GM19455 (cell line): ENCODE measurements at regions not wholly inside any gene's neighbourhood (a gene's known extent, or its start where the extent isn't known, plus 50 kb on each side); places are given as distances from the start of the nearest gene placed in this dataset.

Source experiments
- ATAC-seq: cut with Tn5 transposase; IDR thresholded peaks from one replicate; pipeline ENCODE4 v1.9.1; 2021; ENCODE audit not compliant: unreplicated experiment

DNA sequence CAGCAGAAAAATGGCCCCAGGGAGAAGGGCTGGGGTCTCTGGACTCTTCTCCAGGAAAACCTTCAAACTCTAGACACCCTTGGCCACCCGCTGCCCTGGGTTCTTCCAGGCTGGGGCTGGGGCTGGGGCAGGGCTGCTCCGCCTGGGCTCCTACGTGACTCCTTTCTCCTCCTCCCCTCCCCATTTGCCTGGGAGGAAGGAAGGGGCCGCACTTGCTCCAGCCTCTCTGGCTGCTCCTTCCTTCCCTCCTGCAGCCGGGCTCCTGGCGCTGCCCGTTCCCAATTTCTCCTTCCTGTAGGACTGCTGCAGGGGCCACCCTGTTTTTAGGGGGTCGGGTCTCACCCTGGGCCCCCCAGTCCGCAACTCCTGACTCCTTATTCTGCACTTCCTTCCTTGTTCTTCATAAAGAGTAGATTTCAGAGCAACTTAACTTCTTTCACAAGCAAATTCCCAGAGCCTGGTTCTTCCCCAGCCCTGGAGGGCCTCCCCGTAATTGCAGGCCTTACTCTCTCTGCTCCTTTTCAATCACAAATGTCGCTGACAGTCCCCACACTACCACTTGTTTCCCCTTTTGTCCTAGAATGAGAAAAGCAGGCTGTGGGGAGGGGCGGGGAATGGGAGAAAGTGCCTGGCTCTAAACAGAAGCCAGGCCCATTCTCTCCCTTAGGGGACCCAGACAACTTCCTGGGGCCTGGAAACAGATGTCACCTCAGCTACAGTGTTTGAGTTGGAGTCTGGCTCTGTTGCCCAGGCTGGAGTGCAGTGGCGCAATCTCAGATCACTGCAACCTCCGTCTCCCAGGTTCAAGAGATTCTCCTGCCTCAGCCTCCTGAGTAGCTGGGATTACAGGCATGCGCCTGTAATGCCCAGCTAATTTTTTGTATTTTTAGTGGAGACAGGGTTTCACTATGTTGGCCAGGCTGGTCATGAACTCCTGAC is 137.8 kb downstream of the ENGASE start:
- no peak for ATAC-seq

DNA sequence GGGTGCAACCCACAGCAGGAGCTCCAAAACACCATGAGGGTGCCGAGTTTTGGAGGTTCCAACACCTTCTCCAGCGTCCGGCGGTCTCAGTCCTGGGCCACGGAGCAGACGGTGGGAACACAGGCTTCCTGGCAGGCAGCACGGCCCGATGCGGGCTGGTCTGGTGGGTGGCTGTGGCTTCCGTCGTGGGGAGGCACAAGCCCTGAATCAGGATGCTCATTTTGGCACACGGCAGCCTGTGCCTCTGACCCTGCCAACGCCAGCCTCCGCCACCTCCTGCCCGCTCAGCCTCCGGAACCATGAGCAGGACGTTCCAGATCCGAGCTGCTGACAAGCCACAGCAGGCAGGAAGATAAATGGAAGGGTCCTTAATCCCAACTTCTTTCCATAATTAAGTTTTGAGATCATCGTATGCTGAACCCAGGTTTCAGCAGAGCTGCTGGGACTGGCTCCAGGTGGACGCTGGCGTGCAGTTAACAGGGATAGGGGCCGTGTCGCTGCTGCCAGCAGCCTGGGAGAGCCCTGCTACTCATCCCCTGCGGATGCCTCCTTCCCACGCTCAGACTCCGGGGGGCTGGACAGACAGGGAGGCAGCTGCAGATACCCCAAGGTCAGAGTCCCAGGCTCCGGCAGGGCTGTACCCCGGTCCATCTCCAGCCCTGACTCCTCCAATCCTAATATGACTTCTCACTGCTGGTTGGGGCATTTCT is 136.6 kb downstream of the ENGASE start:
- ATAC-seq: no peak

DNA sequence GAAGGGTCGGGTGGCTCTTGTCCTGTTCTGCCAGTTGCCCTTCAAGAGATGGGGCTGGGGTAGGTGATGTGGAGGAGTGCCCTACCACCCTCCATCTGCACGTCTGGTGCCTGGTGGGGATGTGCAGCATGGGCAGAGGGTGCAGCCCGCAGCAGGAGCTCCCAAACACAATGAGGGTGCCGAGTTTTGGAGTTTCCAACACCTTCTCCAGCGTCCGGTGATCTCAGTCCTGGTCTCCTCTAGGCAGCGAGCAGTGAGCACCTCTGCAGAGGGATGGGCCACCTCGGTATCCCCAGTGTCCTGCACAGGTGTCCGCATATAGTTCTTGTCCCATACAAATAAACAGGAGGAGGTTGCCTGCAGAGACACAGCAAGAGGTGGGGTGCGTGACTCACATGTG is 136.0 kb downstream of the ENGASE start:
- ATAC-seq: no peak

DNA sequence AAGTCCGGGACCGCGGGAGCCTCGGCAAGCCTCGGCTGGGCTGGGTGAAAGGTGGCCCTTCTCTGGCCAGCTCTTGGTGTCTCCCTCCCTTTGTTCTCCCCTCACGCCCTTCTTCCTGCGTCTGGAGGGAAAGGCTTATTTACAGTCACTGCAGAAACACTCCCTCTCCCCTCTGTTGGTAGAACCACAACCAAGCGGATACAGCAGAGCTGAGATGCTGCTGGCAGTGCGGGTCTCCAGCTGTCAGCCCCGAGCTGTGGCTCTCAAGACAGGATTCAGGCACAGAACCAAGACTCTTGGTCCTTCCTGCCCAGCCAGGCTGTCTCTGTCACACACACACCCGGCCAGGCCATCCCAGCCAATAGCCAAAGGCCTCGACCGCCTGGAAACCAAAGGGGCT is 133.3 kb downstream of the ENGASE start:
- ATAC-seq: no peak

DNA sequence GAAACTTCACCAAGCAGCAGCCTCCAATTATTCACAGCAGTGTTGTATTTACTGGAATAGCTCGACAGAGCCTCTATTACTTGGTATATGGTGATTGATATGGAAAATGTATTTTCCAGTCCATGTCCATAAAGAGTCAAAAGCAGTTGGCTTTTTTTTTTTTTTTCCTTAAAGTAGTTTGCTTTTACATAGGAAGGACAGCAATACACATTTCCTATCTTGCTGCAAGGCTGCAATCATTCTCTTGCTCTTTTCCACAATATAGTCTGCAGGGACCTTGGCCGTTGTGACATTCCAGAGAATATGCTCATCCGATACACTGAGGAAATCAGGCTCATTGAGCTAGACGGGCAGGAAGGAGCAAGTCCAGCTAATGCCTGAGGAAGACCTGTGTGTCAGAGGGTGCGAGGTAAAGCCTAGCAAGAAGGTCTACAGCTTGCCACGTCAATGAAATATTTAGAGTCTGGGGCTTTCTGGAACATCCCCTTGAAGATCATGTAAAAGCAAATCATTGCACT is 131.1 kb downstream of the ENGASE start:
- ATAC-seq: no peak

DNA sequence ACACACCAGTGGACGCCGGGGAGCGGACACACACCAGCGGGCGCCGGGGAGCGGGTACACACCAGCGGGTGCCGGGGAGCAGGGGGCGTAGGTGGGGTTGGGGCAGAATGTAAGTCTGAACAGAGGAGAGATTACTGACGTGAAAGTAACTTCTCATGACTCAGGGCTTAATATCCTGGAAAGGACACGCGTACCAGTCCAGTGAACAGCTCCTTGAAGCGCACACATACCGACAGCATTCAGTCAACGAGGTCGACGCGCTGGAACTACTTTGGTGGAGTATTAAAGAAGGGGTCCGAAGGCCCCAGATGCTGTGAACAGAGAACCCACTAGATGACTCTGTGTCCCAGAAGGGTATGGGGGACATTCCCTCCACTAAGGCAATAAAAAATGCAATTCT is 129.6 kb downstream of the ENGASE start:
- no peak for ATAC-seq

DNA sequence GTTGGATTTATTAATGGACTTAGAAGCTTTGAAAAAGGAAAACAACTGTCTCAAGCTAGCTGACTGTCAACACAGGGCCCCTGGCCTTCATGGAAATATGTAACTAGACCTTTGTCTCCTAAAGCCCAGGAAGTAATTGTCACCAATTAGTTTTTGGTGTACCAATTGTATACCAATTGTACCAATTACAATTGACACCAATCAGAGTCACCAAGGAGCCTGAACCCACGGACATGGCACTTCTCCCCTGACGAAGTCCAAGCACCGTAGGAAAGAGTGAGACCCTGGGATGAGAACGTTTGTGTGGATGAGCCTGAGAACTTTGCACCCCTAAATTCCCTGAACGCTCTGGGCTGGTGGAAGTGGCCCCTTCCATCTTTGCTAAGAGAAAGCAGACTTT is 129.0 kb downstream of the ENGASE start:
- ATAC-seq: no peak

DNA sequence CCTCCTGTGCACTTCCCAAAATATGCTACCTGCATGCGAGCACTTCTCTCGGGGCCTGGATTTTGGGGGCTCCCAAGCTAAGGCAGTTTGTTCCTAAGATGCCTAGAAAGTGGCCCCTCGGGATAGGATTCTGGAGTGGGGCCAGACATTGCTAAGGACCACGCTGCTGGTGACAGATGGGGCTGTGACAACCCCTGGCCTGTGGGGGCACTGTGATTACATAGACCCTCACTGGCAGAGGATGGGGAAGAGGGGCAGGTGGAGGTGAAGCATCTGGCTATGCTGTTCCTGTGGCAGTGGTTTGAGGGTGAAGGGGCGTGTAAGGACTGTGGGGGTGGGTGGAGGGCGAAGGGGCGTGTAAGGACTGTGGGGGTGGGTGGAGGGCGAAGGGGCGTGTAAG is 128.4 kb downstream of the ENGASE start:
- no peak for ATAC-seq

DNA sequence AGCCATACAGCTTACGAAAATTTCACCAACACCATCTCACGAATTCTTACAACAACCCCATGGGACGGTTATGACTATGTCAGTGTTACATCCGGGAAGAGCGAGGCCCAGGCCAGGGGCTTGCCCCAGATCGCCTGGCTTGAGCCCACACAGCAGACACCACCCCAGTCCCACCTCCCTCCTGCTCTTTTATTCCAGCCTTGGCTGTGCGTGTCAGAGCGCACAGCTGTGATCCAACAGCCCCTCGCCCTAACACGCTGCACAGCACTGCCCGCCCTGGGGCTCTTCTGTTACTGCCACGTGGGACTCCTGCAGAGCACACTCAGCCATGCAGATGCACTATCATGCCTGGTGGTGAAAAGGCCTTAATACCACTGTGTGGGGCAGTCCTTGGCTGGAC is 127.9 kb downstream of the ENGASE start:
- ATAC-seq: no peak

DNA sequence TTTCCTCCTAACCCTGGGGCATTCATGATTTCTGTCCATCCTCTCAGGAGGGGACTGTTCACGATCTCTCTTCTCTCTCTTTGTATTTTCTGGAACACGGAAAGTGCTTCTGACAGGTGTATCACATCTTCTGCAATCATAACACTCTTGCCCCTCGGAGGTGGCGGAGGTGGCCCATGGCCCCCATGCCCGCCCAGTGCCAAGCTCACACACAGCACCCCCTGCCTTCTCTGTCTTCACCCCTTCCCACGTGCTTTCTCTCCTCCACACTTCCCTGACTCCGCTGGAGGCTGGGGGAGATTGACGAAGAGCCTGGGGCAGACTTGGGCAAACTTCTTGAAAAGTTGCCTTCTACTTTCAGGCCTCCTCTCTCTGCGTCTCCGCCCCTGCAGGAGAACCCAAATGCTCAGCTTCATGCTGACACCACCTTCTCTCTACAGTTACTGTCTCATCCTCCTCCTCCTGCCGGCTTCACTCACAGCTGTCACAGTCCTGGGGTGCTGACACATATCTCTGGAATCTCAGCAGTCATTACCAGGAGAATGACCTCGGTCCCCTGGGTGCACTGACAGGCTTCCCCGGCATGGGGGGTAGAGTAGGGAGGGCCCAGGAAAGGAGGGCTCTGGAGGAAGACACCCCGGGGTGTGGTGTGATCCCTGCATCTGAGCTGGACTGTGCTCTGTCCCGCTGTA is 127.1 kb downstream of the ENGASE start:
- no peak for ATAC-seq

DNA sequence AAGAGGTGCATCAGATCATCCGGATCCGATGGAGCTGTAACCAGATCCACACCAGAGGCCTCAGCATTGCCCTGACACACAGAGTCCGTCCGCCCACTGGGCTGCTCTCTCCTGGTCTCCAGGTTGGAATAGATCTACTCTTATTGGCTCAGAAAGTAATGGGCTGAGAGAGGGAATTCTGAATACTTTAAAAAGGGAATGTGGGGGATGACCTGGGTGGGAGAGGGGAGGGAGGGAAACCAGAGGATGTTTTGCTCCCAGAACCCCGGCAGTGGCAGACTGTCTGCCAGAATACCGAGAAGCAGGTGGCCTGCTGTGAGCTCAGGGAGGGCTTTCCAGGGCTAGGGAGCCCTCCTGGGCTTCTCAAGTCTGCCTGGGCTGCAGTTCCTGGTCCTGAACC is 126.5 kb downstream of the ENGASE start:
- ATAC-seq: no peak

DNA sequence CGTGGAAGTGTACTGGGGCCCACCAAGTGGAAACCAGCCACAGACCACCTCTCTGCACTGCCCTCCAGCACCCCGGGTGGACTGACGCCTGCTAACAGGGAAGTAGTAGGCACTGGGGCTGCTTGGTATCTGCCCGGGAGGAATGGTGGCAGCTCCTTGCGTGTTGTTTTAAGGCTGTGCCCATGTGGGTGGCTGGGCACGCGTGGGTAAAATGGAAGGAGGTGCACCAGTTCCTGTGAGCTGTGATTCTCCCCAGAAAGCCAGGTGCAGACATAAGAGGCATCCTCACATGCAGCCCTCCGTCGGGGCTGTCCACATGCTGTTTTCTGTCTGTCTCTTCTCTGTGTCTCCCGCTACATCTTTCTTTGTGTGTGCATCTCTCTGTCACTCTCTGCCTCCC is 122.3 kb downstream of the ENGASE start:
- ATAC-seq: no peak

DNA sequence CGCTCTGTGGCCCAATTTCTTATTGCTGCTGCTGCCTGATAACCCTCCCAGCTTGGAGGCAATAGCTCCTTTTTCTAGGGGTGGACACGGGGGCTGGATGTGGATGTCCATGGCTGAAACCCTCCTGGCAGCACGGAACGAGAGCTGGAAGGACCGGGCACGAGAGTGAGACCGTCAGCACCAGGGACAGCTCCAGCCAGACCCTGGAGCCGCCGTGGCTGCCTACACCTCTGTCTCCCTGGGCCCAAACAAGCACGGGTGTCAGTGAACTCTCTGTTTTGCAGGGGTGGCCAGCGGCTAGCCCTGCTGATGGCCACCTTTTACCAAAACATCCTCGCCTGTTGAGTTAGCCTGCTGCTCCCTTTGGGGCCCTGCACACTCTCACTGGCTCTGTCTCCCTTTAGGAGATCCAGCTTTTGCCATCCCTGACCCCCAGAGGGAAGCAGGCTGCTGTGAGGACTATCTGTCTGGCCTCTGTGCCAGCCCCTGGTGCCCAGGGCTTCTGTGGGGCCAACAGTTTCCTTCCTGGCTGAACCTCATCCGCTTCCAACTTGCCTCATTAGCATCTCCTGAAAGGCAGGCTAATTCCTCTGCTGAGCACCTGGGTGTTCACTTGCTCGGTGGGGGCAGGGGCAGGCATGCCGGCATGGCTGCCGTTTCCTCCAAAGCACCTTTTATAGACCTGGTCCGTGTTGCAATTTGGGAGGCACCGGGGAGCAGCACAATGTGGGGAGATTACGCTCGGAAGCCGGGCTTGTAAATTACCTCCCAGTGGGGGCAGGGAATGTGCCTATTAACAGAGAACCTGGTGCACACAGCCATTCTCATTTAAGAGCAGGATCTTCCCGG is 118.1 kb downstream of the ENGASE start:
- ATAC-seq: no peak

DNA sequence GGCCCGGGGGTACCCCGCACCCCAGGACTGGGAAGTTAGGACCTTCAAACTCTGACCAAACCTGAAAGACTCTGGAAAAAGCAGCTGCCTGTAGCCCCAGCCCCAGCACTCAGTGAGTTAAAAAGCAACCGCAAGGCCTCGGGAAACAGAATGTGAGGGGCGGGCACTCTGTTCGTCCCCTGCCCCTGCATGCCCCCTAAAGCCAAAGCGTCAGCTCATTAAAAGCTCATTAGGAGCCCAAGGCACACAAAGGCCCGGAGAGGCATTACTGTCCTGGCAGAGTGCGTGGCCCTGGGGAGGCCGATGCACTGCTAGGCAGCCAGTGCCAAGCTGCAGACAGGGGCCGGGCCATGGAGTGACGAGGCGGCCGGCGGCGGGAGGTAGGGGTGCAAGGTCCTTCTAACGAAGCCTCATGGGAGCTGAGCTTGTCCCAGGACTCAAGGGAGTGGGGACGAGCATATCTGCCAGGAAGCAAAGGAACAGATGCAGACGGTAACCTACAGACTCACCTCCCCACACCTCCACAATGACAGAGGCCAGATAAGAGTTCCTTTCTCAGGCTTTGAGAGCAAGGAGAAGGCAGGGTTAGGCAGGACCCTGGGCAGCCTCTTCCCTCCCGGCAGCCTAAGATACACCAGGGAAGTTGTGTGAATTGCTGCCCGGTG is 116.8 kb downstream of the ENGASE start:
- no peak for ATAC-seq

DNA sequence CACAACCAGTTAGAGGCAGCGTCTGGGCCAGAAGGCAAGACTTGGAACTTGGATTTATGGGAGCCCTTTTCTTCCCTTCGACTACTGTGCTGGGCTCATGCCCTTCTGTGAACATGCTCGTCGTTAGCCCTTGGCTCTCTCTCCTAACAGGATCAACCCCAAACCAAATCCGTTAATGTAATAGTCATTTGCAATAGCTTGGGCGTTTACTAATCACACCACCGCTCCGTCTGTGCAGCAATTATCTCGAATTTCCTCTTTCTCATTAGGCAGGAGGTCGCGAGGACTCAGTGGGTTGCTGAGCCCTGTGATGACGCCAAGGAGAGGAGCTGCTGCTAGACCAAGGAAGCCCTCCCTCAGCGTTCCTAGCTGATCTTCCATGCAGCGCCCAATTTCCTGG is 114.7 kb downstream of the ENGASE start:
- ATAC-seq: no peak

DNA sequence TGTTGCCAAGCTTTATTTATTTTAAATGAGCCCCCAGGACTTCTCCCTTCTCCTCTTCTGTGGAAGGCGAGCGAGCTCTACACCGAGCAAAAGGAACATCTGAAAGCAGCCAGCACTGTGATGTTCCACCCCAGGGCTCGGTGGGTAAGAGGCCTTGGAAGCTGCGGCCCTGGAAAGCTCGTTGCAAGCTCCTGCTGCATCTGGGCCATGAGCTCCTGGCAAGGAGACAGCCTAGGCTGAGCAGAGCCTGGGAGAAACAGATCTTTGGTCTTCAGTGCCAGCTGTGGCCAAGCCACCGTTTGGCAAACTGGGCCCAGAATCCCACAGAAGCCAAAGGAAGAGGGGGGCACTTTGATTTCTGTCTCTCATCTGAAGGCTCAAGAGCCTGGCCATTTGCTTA is 114.1 kb downstream of the ENGASE start:
- no peak for ATAC-seq

DNA sequence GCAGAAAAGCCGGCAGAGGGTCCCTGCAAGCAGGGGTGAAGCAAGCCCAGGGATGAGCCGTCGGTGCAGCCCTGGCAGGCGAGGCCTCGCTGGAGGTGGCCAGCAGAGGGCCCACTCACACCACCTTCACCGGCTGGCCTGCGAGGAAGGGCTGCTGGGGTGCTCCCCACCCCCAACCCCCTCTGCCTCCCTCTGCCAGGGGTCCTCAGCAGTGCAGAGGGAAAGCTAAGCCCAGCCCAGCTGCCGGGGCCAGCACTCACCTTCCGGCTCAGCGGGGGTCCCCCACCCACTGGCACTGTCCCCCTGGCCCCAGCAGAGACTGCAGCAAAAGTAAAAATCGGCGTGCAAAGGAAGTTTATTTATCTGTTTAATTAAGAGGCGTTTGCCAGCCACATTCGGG is 113.4 kb downstream of the ENGASE start:
- no peak for ATAC-seq

DNA sequence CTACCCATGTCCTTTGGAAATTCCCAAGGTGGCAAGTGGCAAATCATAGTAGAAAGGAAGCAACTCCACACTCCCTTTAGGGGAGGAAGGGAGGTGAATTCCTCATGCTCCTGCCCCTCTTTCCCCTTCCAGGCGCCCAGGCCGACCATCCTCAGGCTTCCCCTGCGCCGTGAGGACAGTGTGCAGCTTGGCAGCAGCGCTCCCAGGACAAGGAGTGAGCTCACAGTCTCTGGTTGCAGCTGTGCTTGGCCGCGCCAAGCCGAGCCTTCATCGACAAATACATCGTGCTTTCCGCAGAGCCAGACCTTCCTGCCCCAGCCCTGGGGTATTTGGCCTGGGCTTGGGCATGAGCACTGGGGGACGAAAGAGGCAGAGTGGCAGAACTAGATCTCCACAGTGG is 112.6 kb downstream of the ENGASE start:
- no peak for ATAC-seq

DNA sequence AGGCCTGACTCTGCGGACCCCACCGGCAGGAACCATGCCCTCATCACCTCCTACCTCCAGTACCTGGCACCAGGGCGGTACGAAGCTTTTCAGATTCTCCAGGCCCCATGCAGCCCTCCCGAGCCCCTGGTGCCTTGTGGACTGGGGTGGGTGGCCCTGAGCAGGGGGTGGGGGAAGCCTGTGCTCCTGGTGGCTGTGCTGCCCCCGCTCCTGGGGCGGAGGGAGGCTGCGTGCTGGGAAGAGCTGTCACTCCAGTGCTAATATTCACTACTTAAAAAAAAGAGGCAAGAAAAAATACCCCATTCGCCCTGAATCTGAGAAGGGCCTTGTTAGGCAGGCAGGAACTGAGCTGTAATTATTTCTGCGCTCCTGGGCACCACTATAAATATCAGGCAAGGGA is 111.8 kb downstream of the ENGASE start:
- ATAC-seq: no peak

DNA sequence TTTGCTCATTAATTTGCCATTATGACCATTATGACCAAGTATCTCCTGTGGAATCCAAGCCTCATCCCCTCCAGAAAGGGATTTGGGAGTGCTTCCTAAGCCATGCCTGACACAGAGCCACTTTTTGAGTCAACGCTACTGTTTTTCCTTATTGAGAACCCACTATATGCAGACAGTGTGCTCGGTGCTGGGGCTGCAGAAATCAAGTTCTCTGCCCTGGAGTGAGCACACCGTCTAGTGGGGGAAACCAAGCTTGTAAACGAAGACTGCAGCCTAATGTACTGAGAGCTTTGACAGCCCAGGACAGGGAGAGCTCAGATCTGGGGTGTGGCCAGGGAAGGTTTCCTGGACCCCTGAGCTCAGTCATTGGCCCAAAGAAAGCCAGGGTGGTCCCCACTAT is 111.0 kb downstream of the ENGASE start:
- no peak for ATAC-seq
